ENCODE measurements at regions not wholly inside any gene's neighbourhood (a gene's known extent, or its start where the extent isn't known, plus 50 kb on each side); places are given as distances from the start of the nearest gene placed in this dataset.

DNA sequence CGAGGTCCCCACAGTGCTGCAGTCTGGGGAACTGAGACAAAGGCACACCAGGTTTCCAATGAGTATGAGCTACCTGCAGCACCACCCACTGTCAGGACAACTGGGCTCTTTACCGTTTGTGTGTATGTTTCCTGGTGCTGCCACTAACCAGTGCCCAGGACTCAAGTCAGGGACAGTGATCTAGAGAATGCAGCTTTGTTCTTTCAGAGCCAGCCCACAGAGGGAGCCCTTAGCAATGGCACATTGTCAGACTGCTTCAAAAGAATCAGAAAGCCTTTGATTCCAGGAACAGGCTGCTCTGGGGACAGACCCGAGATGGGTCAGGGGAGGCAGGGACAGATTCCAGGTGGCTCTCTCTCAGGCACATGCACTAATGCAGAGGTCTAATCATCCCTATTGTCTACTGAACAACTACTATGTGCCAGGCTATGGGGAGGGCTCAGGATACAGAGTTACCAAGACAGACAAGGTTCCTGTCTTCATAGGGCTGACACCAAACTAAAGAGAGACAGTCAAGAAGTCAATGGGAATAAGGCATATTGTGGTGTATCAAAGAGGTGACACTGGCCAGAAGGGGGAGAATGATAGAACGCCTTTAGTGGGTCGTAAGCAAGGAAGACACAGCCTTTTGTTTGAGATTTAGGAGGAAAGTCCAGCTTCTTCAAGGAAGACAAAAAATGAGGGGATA is 103.7 kb downstream of the VPREB1 start:
- no peak for TF ChIP-seq ESRRG (CRISPR knock-in tag; IDR thresholded peaks at IDR 0.05)
- TF ChIP-seq GLIS3 (CRISPR knock-in tag; IDR thresholded peaks at IDR 0.05), result no peak
